ENCODE measurements at regions not wholly inside any gene's neighbourhood (a gene's known extent, or its start where the extent isn't known, plus 50 kb on each side); places are given as distances from the start of the nearest gene placed in this dataset.

GRCh38 chr18:78765142-78765541 lies 214.5 kb upstream of the SALL3 start:
- Histone ChIP-seq H4K20me1 (ENCODE audit: insufficient read depth, low read length) (no peaks in the 10 kb centered on the region), H3K4me2 (ENCODE audit: insufficient read depth, low read length) (no peak overlapping the region), H3K79me2 (ENCODE audit: insufficient read depth, low read length) (no peaks in the 10 kb centered on the region), H3K9ac (ENCODE audit: low read depth, low read length) (no peak overlapping the region), H3K9me3 (ENCODE audit: insufficient read depth, low read length, severe bottlenecking) (no peaks in the 10 kb centered on the region), H2AFZ (ENCODE audit: low read depth, low read length) (no peak overlapping the region), H3K36me3 (ENCODE audit: insufficient read depth, low read length) (no peaks in the 10 kb centered on the region), H3K27me3 (ENCODE audit: insufficient read depth, low read length, poor library complexity) (peaks cover 2% of the 10 kb centered on the region), H3K4me3 (ENCODE audit: low read depth in 1 of 2, low read length in 2 of 2) (no peak overlapping the region), H3K4me1 (ENCODE audit: insufficient read depth, low read length) (no peaks in the 10 kb centered on the region), H3K27ac (ENCODE audit: low read length) (no peak overlapping the region)
- DNase-seq, result no peak
- TF ChIP-seq EZH2 (IDR thresholded peaks at IDR 0.05; ENCODE audit: borderline replicate concordance, low read depth, low read length, severe bottlenecking), result no peak
- TF ChIP-seq CTCF (IDR thresholded peaks at IDR 0.05; ENCODE audit: borderline replicate concordance, extremely low read depth, low read length, poor library complexity, severe bottlenecking), result no peak
- ATAC-seq (ENCODE audit: insufficient read depth, low read depth), result no peak

- Histone ChIP-seq H3K9ac (ENCODE audit: low read depth, low read length) (no peak overlapping the region), H3K27me3 (ENCODE audit: insufficient read depth, low read length, poor library complexity) (peaks cover 2% of the 10 kb centered on the region), H4K20me1 (ENCODE audit: insufficient read depth, low read length) (no peaks in the 10 kb centered on the region), H3K36me3 (ENCODE audit: insufficient read depth, low read length) (no peaks in the 10 kb centered on the region), H3K79me2 (ENCODE audit: insufficient read depth, low read length) (no peaks in the 10 kb centered on the region), H3K4me3 (ENCODE audit: low read depth in 1 of 2, low read length in 2 of 2) (no peak overlapping the region), H3K9me3 (ENCODE audit: insufficient read depth, low read length, severe bottlenecking) (no peaks in the 10 kb centered on the region), H3K4me1 (ENCODE audit: insufficient read depth, low read length) (no peaks in the 10 kb centered on the region), H2AFZ (ENCODE audit: low read depth, low read length) (no peak overlapping the region), H3K4me2 (ENCODE audit: insufficient read depth, low read length) (no peak overlapping the region), H3K27ac (ENCODE audit: low read length) (no peak overlapping the region)
- no peak for ATAC-seq (ENCODE audit: insufficient read depth, low read depth)
- TF ChIP-seq CTCF (IDR thresholded peaks at IDR 0.05; ENCODE audit: borderline replicate concordance, extremely low read depth, low read length, poor library complexity, severe bottlenecking), result no peak
- TF ChIP-seq EZH2 (IDR thresholded peaks at IDR 0.05; ENCODE audit: borderline replicate concordance, low read depth, low read length, severe bottlenecking), result no peak
- no peak for DNase-seq
Observed at GRCh38 chr18:78765637-78766281, 213.9 kb upstream of the SALL3 start.

GRCh38 chr18:78766651-78767533 lies 212.7 kb upstream of the SALL3 start:
- no peak for ATAC-seq (ENCODE audit: insufficient read depth, low read depth)
- Histone ChIP-seq H3K4me2 (ENCODE audit: insufficient read depth, low read length) (no peak overlapping the region), H2AFZ (ENCODE audit: low read depth, low read length) (no peak overlapping the region), H3K27me3 (ENCODE audit: insufficient read depth, low read length, poor library complexity) (peaks cover 2% of the 10 kb centered on the region), H3K27ac (ENCODE audit: low read length) (no peak overlapping the region), H3K36me3 (ENCODE audit: insufficient read depth, low read length) (no peaks in the 10 kb centered on the region), H4K20me1 (ENCODE audit: insufficient read depth, low read length) (no peaks in the 10 kb centered on the region), H3K9me3 (ENCODE audit: insufficient read depth, low read length, severe bottlenecking) (no peaks in the 10 kb centered on the region), H3K79me2 (ENCODE audit: insufficient read depth, low read length) (no peaks in the 10 kb centered on the region), H3K4me1 (ENCODE audit: insufficient read depth, low read length) (no peaks in the 10 kb centered on the region), H3K4me3 (ENCODE audit: low read depth in 1 of 2, low read length in 2 of 2) (no peak overlapping the region), H3K9ac (ENCODE audit: low read depth, low read length) (no peak overlapping the region)
- DNase-seq, result no peak
- TF ChIP-seq EZH2 (IDR thresholded peaks at IDR 0.05; ENCODE audit: borderline replicate concordance, low read depth, low read length, severe bottlenecking), result no peak
- TF ChIP-seq CTCF (IDR thresholded peaks at IDR 0.05; ENCODE audit: borderline replicate concordance, extremely low read depth, low read length, poor library complexity, severe bottlenecking), result no peak

All from DND-41 (cell line).